MM.1S (cell line): ENCODE measurements at regions not wholly inside any gene's neighbourhood (a gene's known extent, or its start where the extent isn't known, plus 50 kb on each side); places are given as distances from the start of the nearest gene placed in this dataset.
A peak's percentile ranks its signal among the peaks of the same experiment; 100 is the strongest.

Experiments
- DNase-seq: peaks from one replicate; pipeline ENCODE4 v3.0.0-alpha.2; 2015
- H2AFZ ChIP-seq: fragments of 300-600 bp; sonication (generic); 2 replicates; pipeline ENCODE4 v1.6.0; 2016; ENCODE audit warnings: antibody characterized with exemption, low read length
- H3F3A ChIP-seq: fragments of 300-600 bp; sonication (generic); 2 replicates; pipeline ENCODE4 v1.6.1; 2016; ENCODE audit warnings: mild to moderate bottlenecking, antibody characterized with exemption, low read length, moderate library complexity, mixed read lengths; ENCODE audit not compliant: insufficient read depth
- H3K27ac ChIP-seq: fragments of 300-600 bp; sonication (generic); 2 replicates; pipeline ENCODE4 v1.5.1; 2016; ENCODE audit warnings: mild to moderate bottlenecking, low read length
- H3K27me3 ChIP-seq: fragments of 300-600 bp; sonication (generic); replicated peaks from 2 replicates; pipeline ENCODE4 v1.6.0; 2016; ENCODE audit warnings: low read length; ENCODE audit not compliant: insufficient read depth
- H3K36me3 ChIP-seq: fragments of 300-600 bp; sonication (generic); replicated peaks from 2 replicates; pipeline ENCODE4 v1.6.1; 2016; ENCODE audit warnings: mild to moderate bottlenecking, low read length, mixed read lengths; ENCODE audit not compliant: insufficient read depth
- H3K4me1 ChIP-seq: fragments of 300-600 bp; sonication (generic); 2 replicates; pipeline ENCODE4 v1.6.1; 2016; ENCODE audit warnings: low read length, mixed read lengths
- H3K4me2 ChIP-seq: fragments of 300-600 bp; sonication (generic); 2 replicates; pipeline ENCODE4 v1.6.0; 2016; ENCODE audit warnings: low read depth, low read length
- H3K4me3 ChIP-seq: fragments of 300-600 bp; sonication (generic); 2 replicates; pipeline ENCODE4 v1.5.1; 2016; ENCODE audit warnings: low read length, mixed read lengths
- H3K79me2 ChIP-seq: fragments of 300-600 bp; sonication (generic); 2 replicates; pipeline ENCODE4 v1.6.1; 2016; ENCODE audit warnings: mixed run types, low read length, mixed read lengths
- H3K9ac ChIP-seq: fragments of 300-600 bp; sonication (generic); 2 replicates; pipeline ENCODE4 v1.6.1; 2016; ENCODE audit warnings: low read length, mixed read lengths
- H3K9me2 ChIP-seq: fragments of 300-600 bp; sonication (generic); replicated peaks from 2 replicates; pipeline ENCODE4 v1.6.1; 2016; ENCODE audit warnings: mild to moderate bottlenecking, low read length, mixed read lengths; ENCODE audit not compliant: insufficient read depth
- H3K9me3 ChIP-seq: fragments of 300-600 bp; sonication (generic); replicated peaks from 2 replicates; pipeline ENCODE4 v1.6.1; 2016; ENCODE audit warnings: mild to moderate bottlenecking, low read length, mixed read lengths; ENCODE audit not compliant: insufficient read depth
- H4K20me1 ChIP-seq: fragments of 300-600 bp; sonication (generic); 2 replicates; pipeline ENCODE4 v1.6.1; 2016; ENCODE audit warnings: mild to moderate bottlenecking, low read length, moderate library complexity, mixed read lengths; ENCODE audit not compliant: insufficient read depth
- EZH2 ChIP-seq: fragments of 300-600 bp; sonication (generic); optimal IDR thresholded peaks from 2 replicates; pipeline ENCODE3; 2017; ENCODE audit warnings: low read depth, mild to moderate bottlenecking, antibody characterized with exemption, low read length, mixed read lengths
- EZH2phosphoT487 ChIP-seq: fragments of 300-600 bp; sonication (generic); IDR thresholded peaks from 2 replicates; pipeline ENCODE4 v1.6.1; 2018; ENCODE audit warnings: antibody characterized with exemption, low read length
- TF ChIP-seq, protein P1 (sequence below): fragments of 300-600 bp; sonication (generic); IDR thresholded peaks from 2 replicates; pipeline ENCODE4 v1.5.1; 2016; ENCODE audit warnings: antibody characterized with exemption, low read length, mixed read lengths

DNA sequence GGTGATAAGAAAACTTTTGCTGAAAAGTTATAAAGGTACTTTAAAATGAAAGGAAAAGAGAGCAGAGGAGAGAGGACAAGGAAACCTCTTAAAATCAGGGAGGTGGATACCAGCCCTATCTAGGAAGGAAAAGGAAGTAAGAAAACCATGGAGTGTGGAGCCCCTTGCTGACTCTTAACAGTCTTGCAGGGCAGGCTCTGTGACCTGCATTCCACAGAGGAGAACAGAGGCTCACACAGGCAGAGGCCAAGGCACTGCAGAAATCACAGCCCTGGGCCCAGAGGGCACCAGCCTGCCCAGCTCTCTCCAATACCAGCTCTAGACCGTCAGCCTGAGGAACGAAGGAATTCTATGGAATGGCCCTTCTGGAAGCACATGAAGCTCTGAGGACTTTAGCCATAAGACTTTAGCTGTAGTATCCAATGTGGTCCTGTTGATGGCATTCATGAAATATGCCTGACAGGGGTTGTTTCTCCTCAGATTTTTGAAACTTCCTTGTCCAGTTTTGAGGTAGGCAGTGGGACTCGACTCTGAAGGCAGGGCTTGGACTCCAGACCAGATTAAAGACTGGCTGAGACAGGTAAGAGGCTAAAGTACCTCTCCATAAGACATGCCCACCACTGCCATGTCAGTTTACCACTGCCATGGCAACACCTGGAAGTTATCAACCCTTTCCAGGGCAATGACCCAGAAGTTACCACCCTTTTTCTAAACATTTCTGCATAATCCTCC is 216.3 kb downstream of the ANAPC1 start:
- Histone ChIP-seq H3K9me3 (no peaks in the 10 kb centered on the region), H3K27ac (no peak overlapping the region), H3K36me3 (no peaks in the 10 kb centered on the region), H3K4me1 (peaks cover 37% of the 10 kb centered on the region), H3K4me3 (no peak overlapping the region), H3K9ac (no peak overlapping the region), H3K27me3 (no peaks in the 10 kb centered on the region), H3K4me2 (no peak overlapping the region), H4K20me1 (no peaks in the 10 kb centered on the region), H3K79me2 (no peaks in the 10 kb centered on the region), H3K9me2 (no peaks in the 10 kb centered on the region), H3F3A (peaks cover 21% of the 10 kb centered on the region), H2AFZ (no peak overlapping the region)
- TF ChIP-seq EZH2phosphoT487, result no peak
- TF ChIP-seq, protein P1, sequence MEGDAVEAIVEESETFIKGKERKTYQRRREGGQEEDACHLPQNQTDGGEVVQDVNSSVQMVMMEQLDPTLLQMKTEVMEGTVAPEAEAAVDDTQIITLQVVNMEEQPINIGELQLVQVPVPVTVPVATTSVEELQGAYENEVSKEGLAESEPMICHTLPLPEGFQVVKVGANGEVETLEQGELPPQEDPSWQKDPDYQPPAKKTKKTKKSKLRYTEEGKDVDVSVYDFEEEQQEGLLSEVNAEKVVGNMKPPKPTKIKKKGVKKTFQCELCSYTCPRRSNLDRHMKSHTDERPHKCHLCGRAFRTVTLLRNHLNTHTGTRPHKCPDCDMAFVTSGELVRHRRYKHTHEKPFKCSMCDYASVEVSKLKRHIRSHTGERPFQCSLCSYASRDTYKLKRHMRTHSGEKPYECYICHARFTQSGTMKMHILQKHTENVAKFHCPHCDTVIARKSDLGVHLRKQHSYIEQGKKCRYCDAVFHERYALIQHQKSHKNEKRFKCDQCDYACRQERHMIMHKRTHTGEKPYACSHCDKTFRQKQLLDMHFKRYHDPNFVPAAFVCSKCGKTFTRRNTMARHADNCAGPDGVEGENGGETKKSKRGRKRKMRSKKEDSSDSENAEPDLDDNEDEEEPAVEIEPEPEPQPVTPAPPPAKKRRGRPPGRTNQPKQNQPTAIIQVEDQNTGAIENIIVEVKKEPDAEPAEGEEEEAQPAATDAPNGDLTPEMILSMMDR, result 0 out of 2 replicates have a peak, but pooled peaks have one; percentile 8
- DNase-seq, result no peak

DNA sequence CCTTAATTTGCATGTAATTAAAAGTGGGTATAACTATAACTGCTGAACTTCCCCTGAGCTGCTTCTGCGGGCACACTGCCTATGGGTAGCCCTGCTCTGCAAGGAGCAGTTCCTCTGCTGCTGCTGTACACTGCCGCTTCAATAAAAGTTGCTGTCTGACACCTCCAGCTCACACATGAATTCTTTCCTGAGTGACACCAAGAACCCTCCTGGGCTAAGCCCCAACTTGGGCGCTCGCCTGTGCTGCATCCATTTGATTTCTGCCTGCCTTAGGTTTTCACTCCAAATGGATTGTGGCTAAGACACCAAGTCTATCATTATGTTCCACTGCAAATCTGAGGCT is 215.7 kb downstream of the ANAPC1 start:
- Histone ChIP-seq H3K4me2 (no peak overlapping the region), H3K27me3 (no peaks in the 10 kb centered on the region), H3K79me2 (no peaks in the 10 kb centered on the region), H3K9me2 (no peaks in the 10 kb centered on the region), H3K36me3 (no peaks in the 10 kb centered on the region), H3K27ac (no peak overlapping the region), H3K4me3 (no peak overlapping the region), H2AFZ (no peak overlapping the region), H3K9ac (no peak overlapping the region), H3K4me1 (peaks cover 31% of the 10 kb centered on the region), H3K9me3 (no peaks in the 10 kb centered on the region), H3F3A (peaks cover 16% of the 10 kb centered on the region), H4K20me1 (no peaks in the 10 kb centered on the region)
- DNase-seq, result no peak
- TF ChIP-seq EZH2 (no peak), EZH2phosphoT487 (no peak)
- TF ChIP-seq, protein P1, result no peak

DNA sequence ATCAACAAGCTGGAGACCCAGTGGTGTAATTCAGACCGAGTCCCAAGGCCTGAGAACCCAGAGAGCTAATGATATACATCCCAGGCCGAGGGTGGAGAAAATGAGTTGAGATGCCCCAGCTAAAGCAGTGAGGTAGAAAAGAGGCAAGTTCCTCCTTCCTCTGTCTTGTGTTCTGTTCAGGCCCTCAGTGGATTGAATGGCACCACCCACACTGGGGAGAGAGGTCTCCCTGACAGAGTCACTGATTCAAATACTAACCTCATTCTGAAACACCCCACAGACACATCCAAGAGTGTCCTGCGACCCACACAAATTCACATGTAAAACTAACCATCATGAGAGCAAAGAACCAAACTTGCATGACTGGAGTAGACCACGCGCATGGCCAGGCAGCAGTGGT is 215.3 kb downstream of the ANAPC1 start:
- Histone ChIP-seq H3K9me2 (no peaks in the 10 kb centered on the region), H3K9me3 (no peaks in the 10 kb centered on the region), H3K4me2 (no peak overlapping the region), H3K27me3 (no peaks in the 10 kb centered on the region), H3K4me3 (no peak overlapping the region), H3K27ac (no peak overlapping the region), H3K4me1 (peaks cover 29% of the 10 kb centered on the region), H2AFZ (no peak overlapping the region), H3K36me3 (no peaks in the 10 kb centered on the region), H4K20me1 (no peaks in the 10 kb centered on the region), H3K9ac (no peak overlapping the region), H3F3A (peaks cover 11% of the 10 kb centered on the region), H3K79me2 (no peaks in the 10 kb centered on the region)
- DNase-seq, result no peak
- TF ChIP-seq, protein P1, result no peak
- TF ChIP-seq EZH2, result no peak
- TF ChIP-seq EZH2phosphoT487, result no peak
